Activated CD4-positive, alpha-beta T cell treated with anti-CD3 and anti-CD28 coated beads for 36 hours (primary cell): ENCODE measurements at regions not wholly inside any gene's neighbourhood (a gene's known extent, or its start where the extent isn't known, plus 50 kb on each side); places are given as distances from the start of the nearest gene placed in this dataset.

Source experiments
- ATAC-seq: fragments of 200-7000 bp; cut with Tn5 transposase; one replicate; pipeline ENCODE4 v1.10.0; 2021; ENCODE audit warnings: mild to moderate bottlenecking, moderate library complexity
- CTCF ChIA-PET: fragments of 350-600 bp; sonication (Branson Sonifier 250); formaldehyde crosslinking; loops from one replicate; lab custom pipeline; 2021; ENCODE audit warnings: antibody characterized with exemption; lab: Charles Lee
- POLR2A ChIA-PET: fragments of 350-600 bp; sonication (Branson Sonifier 250); formaldehyde crosslinking; loops from one replicate; lab custom pipeline; 2021; ENCODE audit warnings: antibody characterized with exemption, inconsistent platforms; lab: Charles Lee
- DNase-seq: peaks from one replicate; pipeline ENCODE4 v3.0.0-alpha.2; 2020
- H3K27ac Mint-ChIP-seq: one replicate; pipeline ENCODE4 v1.8.0; 2021; ENCODE audit warnings: mixed read lengths
- H3K27me3 Mint-ChIP-seq: one replicate; pipeline ENCODE4 v1.8.0; 2021; ENCODE audit warnings: mixed read lengths
- H3K36me3 Mint-ChIP-seq: one replicate; pipeline ENCODE4 v1.8.0; 2021; ENCODE audit warnings: low read depth, mixed read lengths
- H3K4me1 Mint-ChIP-seq: one replicate; pipeline ENCODE4 v1.8.0; 2021; ENCODE audit warnings: mixed read lengths
- H3K4me3 Mint-ChIP-seq: one replicate; pipeline ENCODE4 v1.8.0; 2021; ENCODE audit warnings: mild to moderate bottlenecking, moderate library complexity, mixed read lengths
- H3K9me3 Mint-ChIP-seq: one replicate; pipeline ENCODE4 v1.8.0; 2021; ENCODE audit warnings: low read depth, mixed read lengths
- intact Hi-C, 2 experiments: fragments of 100-400 bp; cut with DNase I in 1 of 2; cut with micrococcal nuclease in 1 of 2; formaldehyde crosslinking; loops; one replicate each; pipeline versions ENCODE4 v1.14.2 to v1.15.1; 2022 to 2024; cut with DNase I, micrococcal nuclease

DNA sequence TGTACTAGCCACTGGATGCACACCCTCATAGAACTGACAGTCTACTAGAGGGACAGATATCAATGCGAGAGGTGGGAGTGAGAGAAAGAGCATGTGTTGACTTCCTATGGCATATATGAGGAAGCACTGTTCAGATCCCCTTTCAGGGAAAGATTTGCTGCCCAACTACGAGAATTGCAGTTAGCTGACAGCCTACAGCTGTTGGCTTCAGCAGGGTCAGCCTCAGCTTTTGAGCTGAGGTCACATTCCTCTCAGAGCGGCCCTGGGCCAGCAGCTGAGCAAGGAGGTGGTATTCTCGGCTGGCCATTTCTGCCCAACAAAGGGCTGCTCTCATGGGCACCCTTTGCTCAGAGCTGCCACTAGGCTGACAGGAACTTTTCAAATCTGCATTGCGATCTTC, 580.2 kb downstream of the MID1IP1 start:
- H3K4me3 Mint-ChIP-seq: no peak overlapping the region
- intact Hi-C loops: no loop called here
- no peak overlapping the region for H3K27ac Mint-ChIP-seq
- peaks cover 11% of the 10 kb centered on the region for H3K4me1 Mint-ChIP-seq
- CTCF ChIA-PET: interaction anchor here (1.0 kb wide), 1 partner anchor 28 kb away, joined by 3 read pairs; no protein-coding TSS in a partner anchor
- POLR2A ChIA-PET: no interaction called here
- H3K36me3 Mint-ChIP-seq: no peaks in the 10 kb centered on the region
- no peaks in the 10 kb centered on the region for H3K27me3 Mint-ChIP-seq
- no peak for ATAC-seq
- DNase-seq: no peak
- H3K9me3 Mint-ChIP-seq: peaks cover 2% of the 10 kb centered on the region

DNA sequence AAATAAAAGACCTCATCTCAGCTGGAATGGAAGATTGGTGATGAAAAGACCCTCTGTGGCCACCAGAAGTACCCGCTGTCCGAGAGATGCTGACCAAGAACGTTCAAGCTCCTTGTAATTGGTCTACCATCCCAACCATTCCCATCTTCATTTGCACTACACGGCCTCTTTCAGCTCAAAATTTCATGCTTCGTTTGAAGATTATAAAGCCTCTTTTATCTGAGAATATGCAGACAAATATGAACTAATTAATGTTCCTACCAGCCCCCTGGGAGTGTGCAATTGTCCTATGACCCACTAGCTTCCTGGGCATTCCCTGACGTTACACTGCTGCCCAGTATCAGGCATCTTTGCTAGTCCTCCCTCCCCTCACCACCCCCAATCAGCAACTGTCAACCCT, 583.7 kb downstream of the MID1IP1 start:
- no peak overlapping the region for H3K4me3 Mint-ChIP-seq
- peaks cover 6% of the 10 kb centered on the region for H3K4me1 Mint-ChIP-seq
- no peak for ATAC-seq
- CTCF ChIA-PET: interaction anchor here (0.6 to 1.1 kb wide), 3 partner anchors 55 to 304 kb away, joined by 3 read pairs; no protein-coding TSS in a partner anchor
- DNase-seq: no peak
- H3K36me3 Mint-ChIP-seq: no peaks in the 10 kb centered on the region
- H3K9me3 Mint-ChIP-seq: no peaks in the 10 kb centered on the region
- POLR2A ChIA-PET: no interaction called here
- intact Hi-C loops: no loop called here
- H3K27ac Mint-ChIP-seq: no peak overlapping the region
- H3K27me3 Mint-ChIP-seq: no peaks in the 10 kb centered on the region

DNA sequence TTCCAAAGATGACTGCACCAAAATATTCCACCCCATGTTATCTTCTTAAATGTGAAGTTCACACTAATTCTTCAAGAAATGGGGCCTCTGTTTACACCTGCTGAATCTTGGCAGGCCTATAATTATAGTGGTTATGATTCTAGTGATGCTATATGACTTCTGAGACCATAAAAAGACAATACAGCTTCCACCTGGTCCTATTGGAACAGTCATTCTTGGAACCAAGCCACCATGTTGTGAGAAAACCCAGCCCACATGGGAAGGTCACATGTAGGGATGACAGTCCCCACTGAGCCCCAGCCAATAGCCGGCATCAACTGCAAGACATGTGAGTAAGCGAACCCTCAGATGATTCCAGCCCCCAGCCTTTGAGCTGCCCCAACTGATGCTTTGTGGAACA, 587.5 kb downstream of the MID1IP1 start:
- intact Hi-C loops: no loop called here

DNA sequence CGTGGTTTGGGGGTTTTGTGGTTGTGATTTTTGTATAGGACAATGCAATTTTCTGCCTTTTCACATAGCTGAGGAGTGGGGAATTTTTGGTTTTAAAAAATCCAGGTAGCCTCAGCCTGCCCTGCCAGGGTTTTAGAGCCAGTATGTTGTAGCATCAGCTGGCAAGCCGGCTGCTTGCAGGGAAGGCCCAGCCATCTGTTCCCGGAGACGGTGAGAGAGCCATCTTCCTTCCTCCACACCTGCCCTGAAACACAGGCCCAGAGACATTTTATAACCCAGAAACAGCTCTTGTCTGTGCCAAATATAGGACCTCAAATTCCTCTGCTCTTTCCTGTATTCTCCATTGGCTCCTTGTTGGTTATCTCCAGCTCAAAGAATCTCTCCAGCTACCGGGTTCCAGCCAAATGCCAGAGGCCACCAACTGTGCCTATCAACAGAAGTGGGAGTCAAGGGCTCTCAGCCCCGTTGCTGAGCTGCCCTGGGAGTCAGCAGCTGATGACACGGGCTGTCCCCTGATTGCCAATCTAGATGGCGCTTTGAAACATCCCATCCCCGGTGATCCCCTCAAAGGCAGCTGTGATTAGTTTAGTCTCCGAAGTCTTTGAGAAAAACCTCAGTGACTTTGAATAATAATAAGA, 595.2 kb downstream of the MID1IP1 start:
- no peak for ATAC-seq
- CTCF ChIA-PET: interaction anchor here (0.6 to 0.7 kb wide), 2 partner anchors 234 to 370 kb away, joined by 3 read pairs; no protein-coding TSS in a partner anchor
- Mint-ChIP-seq H3K9me3 (no peaks in the 10 kb centered on the region), H3K4me3 (no peak overlapping the region), H3K27ac (no peak overlapping the region), H3K27me3 (no peaks in the 10 kb centered on the region), H3K36me3 (no peaks in the 10 kb centered on the region), H3K4me1 (peaks cover 23% of the 10 kb centered on the region)
- DNase-seq: no peak
- POLR2A ChIA-PET: no interaction called here
- intact Hi-C loops: no loop called here

More for the DNA sequence above, 587.5 kb downstream of the MID1IP1 start:
- POLR2A ChIA-PET: no interaction called here
- ATAC-seq (no peak), DNase-seq (no peak)
- Mint-ChIP-seq H3K27me3 (no peaks in the 10 kb centered on the region), H3K36me3 (no peaks in the 10 kb centered on the region), H3K9me3 (no peaks in the 10 kb centered on the region), H3K27ac (no peak overlapping the region), H3K4me3 (no peak overlapping the region), H3K4me1 (peaks cover 18% of the 10 kb centered on the region)
- CTCF ChIA-PET: no interaction called here

DNA sequence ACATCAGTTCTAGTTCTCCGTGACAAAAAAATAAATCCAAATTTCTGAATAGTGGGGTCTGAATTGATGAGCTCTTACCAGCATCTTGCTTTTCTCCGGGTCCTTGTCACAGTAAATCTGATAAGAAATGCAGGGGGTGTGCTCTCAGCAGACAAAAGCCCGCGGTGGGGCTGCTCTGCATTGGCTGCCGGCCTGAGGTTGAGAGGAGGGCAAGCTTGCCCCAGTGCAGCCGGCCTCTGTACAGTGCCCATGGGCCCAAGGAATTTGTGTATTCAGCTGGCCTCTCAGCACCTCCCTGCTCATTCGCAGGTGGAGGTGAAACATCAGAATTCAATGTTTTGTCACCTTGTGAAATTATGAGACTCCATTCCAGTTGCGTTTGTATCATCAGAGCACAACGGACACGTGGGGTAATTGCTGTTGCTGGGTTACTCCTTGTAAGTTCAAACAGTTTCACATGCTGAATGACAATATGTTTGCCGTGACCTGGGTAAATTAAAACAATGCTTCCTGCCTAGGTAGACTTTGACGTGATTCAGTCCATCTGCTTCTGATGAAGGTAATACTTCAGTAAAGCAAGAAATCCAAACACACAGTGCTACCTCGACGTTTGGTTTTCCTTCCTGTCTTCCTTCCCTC, 596.4 kb downstream of the MID1IP1 start:
- Mint-ChIP-seq H3K36me3 (no peaks in the 10 kb centered on the region), H3K27me3 (no peaks in the 10 kb centered on the region), H3K27ac (no peak overlapping the region), H3K4me3 (no peak overlapping the region), H3K9me3 (no peaks in the 10 kb centered on the region), H3K4me1 (peaks cover 29% of the 10 kb centered on the region)
- ATAC-seq: no peak
- intact Hi-C loops: no loop called here
- DNase-seq: no peak
- POLR2A ChIA-PET: no interaction called here
- CTCF ChIA-PET: interaction anchor here (0.6 kb wide), 1 partner anchor 249 kb away, joined by 3 read pairs; no protein-coding TSS in a partner anchor

DNA sequence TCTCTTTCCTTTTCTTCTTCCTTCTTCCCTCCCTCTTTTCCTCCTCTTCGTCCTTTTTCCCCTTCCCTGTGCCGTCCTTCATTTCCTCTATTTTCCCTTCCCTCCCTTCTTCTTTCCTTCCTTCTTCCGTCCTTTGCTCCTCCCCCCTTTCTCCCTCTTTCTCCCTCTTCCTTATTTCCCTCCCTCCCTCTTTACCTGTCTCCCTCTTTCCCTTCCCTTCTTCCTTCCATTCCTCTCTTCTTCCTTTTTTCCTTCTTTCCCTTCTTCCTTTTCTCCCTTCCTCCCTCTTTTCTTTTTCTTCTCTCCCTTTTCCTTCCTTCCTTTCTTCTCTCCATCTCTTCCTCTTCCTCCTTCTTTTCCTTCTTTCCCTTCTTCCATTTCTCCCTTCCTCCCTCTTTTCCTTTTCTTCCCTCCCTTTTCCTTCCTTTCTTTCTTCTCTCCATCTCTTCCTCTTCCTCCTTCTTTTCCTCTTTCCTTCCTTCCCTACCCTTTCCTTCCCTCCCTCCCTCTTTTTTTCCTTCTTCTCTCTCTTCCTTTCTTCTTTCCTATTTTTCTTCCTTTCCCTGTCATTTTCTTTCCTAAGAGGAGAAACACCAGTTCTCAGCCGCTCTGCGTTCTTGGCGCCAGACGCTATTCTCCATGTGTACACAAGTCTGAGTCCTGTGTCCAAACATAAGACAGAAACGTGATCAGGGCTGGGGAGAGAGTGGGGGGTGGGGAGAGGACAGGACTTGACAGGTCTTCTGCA, 597.1 kb downstream of the MID1IP1 start:
- H3K27ac Mint-ChIP-seq: no peak overlapping the region
- H3K36me3 Mint-ChIP-seq: no peaks in the 10 kb centered on the region
- peaks cover 24% of the 10 kb centered on the region for H3K4me1 Mint-ChIP-seq
- POLR2A ChIA-PET: no interaction called here
- no peak for DNase-seq
- H3K27me3 Mint-ChIP-seq: no peaks in the 10 kb centered on the region
- intact Hi-C loops: no loop called here
- no peak for ATAC-seq
- CTCF ChIA-PET: no interaction called here
- no peaks in the 10 kb centered on the region for H3K9me3 Mint-ChIP-seq
- H3K4me3 Mint-ChIP-seq: no peak overlapping the region

DNA sequence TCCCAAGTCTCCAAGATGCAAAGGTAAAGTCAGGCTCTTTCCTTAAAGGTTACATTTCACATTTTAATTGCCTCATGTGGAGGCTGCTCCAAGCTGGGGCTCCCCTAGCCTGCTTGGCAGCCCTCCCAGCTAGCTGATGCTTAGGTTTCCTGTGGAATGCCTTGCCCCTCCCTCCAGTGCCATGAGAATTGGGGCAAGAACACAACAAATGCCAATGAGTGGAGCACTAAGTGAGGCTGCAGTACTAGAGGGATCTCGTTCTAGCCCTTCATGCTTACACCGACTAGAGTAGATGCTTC, 597.7 kb downstream of the MID1IP1 start:
- ATAC-seq: no peak
- ChIA-PET CTCF (interaction anchor here (0.5 kb wide), 1 partner anchor 1076 kb away, joined by 3 read pairs; no protein-coding TSS in a partner anchor), POLR2A (no interaction called here)
- Mint-ChIP-seq H3K4me3 (no peak overlapping the region), H3K27me3 (no peaks in the 10 kb centered on the region), H3K27ac (no peak overlapping the region), H3K9me3 (no peaks in the 10 kb centered on the region), H3K4me1 (peaks cover 18% of the 10 kb centered on the region), H3K36me3 (no peaks in the 10 kb centered on the region)
- intact Hi-C loops: no loop called here
- DNase-seq: no peak

DNA sequence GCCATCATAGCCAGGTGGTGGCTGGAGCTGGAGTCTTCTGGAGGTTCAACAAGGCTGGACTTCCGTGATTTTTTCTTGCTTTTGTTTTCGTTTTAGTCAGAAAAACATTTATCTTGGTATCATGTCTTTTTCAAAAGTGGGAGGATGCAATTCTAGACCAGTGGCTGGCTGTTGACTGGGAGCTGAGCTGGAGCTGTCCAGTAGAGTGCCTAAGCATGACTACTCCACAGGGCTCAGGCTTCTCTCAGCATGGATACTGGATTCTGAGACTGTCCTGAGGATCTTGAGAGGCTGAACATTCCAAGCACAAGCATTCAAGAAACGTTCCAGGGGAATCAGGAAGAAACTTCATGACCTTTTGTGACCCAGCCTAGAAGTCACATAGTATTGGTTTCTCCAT, 598.1 kb downstream of the MID1IP1 start:
- Mint-ChIP-seq H3K4me3 (no peak overlapping the region), H3K27ac (no peak overlapping the region), H3K36me3 (no peaks in the 10 kb centered on the region), H3K9me3 (no peaks in the 10 kb centered on the region), H3K27me3 (no peaks in the 10 kb centered on the region), H3K4me1 (peaks cover 18% of the 10 kb centered on the region)
- no peak for DNase-seq
- no peak for ATAC-seq
- CTCF ChIA-PET: interaction anchor here (0.5 kb wide), 1 partner anchor 1076 kb away, joined by 3 read pairs; no protein-coding TSS in a partner anchor
- POLR2A ChIA-PET: no interaction called here
- intact Hi-C loops: no loop called here

DNA sequence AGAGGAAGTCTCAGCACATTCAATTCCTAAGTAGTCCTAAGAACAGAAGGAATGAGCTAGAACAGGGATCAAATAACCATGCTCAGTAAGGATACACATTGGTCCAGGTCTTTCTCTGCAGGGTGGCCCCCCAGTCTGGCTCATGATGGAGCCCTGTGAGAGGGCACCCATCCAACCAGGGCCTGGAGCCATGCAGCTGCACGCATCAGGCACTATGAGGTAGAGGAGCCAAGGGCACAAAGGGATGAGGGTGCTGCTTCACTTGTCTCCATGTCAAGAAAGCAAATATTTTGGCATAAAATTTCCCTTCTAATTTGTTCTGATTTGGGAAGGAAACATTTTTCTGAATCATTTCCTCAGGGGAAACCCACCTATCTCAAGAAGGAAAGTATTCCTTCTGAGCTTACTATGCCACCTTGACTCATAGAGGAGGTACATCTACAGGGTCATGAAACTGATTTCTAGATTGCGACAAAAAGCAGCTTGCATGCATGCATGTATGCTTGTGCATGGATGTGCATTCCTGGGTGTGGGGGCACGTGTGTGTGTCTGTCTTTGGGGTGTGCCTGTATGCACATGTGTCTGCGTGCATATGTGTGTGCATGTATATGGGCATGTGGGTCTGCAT, 600.3 kb downstream of the MID1IP1 start:
- Mint-ChIP-seq H3K4me1 (peaks cover 18% of the 10 kb centered on the region), H3K4me3 (no peak overlapping the region), H3K9me3 (no peaks in the 10 kb centered on the region), H3K27ac (peak overlapping the region; percentile 58), H3K27me3 (no peaks in the 10 kb centered on the region), H3K36me3 (no peaks in the 10 kb centered on the region)
- intact Hi-C loops: no loop called here
- ChIA-PET POLR2A (interaction anchor here (0.6 kb wide), 1 partner anchor 198 kb away, joined by 3 read pairs; no protein-coding TSS in a partner anchor), CTCF (interaction anchor here (0.6 kb wide), 1 partner anchor 104 kb away, joined by 3 read pairs; no protein-coding TSS in a partner anchor)
- no peak for DNase-seq
- ATAC-seq: peak; percentile 66

DNA sequence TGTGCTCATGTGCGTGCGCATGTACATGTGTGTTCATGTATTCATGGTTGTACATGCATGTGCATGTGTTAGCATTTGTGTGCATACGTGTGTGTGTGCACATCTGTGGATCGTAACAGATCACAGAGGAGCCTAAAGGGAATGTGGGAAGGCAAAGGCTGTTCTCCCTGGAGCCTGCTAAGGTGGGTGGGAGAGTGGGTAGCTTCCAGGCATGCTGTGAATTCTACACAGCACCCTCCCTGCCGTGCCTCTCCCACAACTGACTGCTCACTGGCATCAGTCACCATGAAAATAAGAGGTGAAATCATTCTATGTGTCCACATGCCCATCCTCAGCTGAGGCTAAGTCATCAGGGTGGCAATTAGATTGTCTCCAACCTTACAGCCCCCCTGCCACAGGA, 600.9 kb downstream of the MID1IP1 start:
- Mint-ChIP-seq H3K4me3 (no peak overlapping the region), H3K4me1 (peaks cover 18% of the 10 kb centered on the region), H3K27me3 (no peaks in the 10 kb centered on the region), H3K9me3 (no peaks in the 10 kb centered on the region), H3K36me3 (no peaks in the 10 kb centered on the region), H3K27ac (no peak overlapping the region)
- DNase-seq (no peak), ATAC-seq (no peak)
- ChIA-PET POLR2A (no interaction called here), CTCF (interaction anchor here (0.6 kb wide), 1 partner anchor 104 kb away, joined by 3 read pairs; no protein-coding TSS in a partner anchor)
- intact Hi-C loops: no loop called here

DNA sequence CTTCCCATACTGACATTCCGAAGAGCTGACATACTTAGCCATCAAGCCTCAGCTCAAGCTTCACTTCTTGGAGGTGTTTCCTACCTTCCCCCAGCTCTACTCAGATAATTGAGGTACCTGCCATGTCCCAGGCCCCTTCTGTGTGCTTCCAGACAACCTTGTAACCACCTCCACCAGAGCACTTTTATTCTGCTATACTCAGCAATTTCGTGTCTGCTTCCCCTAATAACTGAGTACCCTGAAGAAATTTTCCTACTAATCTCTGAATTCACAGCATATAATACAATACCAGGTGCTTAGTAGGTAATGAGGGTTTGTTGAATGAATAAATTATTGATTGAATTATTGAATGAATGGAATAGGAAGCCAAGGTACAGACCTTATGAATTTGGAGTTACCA, 605.5 kb downstream of the MID1IP1 start:
- peaks cover 18% of the 10 kb centered on the region for H3K4me1 Mint-ChIP-seq
- H3K27me3 Mint-ChIP-seq: no peaks in the 10 kb centered on the region
- intact Hi-C loops: no loop called here
- ChIA-PET POLR2A (no interaction called here), CTCF (no interaction called here)
- DNase-seq (no peak), ATAC-seq (no peak)
- H3K36me3 Mint-ChIP-seq: no peaks in the 10 kb centered on the region
- no peaks in the 10 kb centered on the region for H3K9me3 Mint-ChIP-seq
- no peak overlapping the region for H3K4me3 Mint-ChIP-seq
- H3K27ac Mint-ChIP-seq: no peak overlapping the region
